ENCODE measurements at regions not wholly inside any gene's neighbourhood (a gene's known extent, or its start where the extent isn't known, plus 50 kb on each side); places are given as distances from the start of the nearest gene placed in this dataset.
A peak's percentile ranks its signal among the peaks of the same experiment; 100 is the strongest.

- Mint-ChIP-seq H3K27me3 (no peaks in the 10 kb centered on the region), H3K4me3 (no peak overlapping the region), H3K36me3 (ENCODE audit: low read depth) (peaks cover 58% of the 10 kb centered on the region), H3K27ac (peak overlapping the region; percentile 50), H3K4me1 (ENCODE audit: low read depth) (peaks cover 81% of the 10 kb centered on the region), H3K9me3 (no peaks in the 10 kb centered on the region)
- DNase-seq = no peak
- Histone ChIP-seq H3K4me1 (ENCODE audit: insufficient read depth, low read length) (peaks cover 28% of the 10 kb centered on the region), H3K4me3 (ENCODE audit: low read length) (no peak overlapping the region), H3K27me3 (ENCODE audit: control insufficient read depth in 1 of 2, insufficient read depth in 2 of 2, low read length in 2 of 2) (no peaks in the 10 kb centered on the region), H3K27ac (ENCODE audit: low read depth in 1 of 2, low read length in 2 of 2) (no peak overlapping the region), H3K36me3 (ENCODE audit: insufficient read depth, low read length) (peaks cover 46% of the 10 kb centered on the region), H3K9me3 (ENCODE audit: control insufficient read depth in 1 of 2, insufficient read depth in 1 of 2, low read length in 2 of 2) (no peaks in the 10 kb centered on the region)
- ChIA-PET POLR2A (interaction anchor here (0.6 to 1.2 kb wide), 2 partner anchors 45 to 190 kb away, joined by 3 read pairs; no protein-coding TSS in a partner anchor), CTCF (interaction anchor here (0.7 kb wide), 1 partner anchor 13 kb away, joined by 3 read pairs; no protein-coding TSS in a partner anchor)
- intact Hi-C loops (cut with DNase I, micrococcal nuclease) = loop anchor here in 1 of 2 experiments (5.0 kb wide), 2 partner anchors 47 to 192 kb away; partner anchors contain the start of gene KLF12
- no peak for TF ChIP-seq CTCF (IDR thresholded peaks at IDR 0.05)
- no peak for ATAC-seq (ENCODE audit: poor library complexity)
Observed at GRCh38 chr13:73940098-73940497, 194.1 kb downstream of the KLF12 start.

GRCh38 chr13:73939603-73940002 is 194.6 kb downstream of the KLF12 start:
- no peaks in the 10 kb centered on the region for H3K9me3 ChIP-seq (ENCODE audit: control insufficient read depth in 1 of 2, insufficient read depth in 1 of 2, low read length in 2 of 2)
- ChIA-PET POLR2A (interaction anchor here (0.5 to 1.2 kb wide), 3 partner anchors 46 to 333 kb away, joined by 3 read pairs; no protein-coding TSS in a partner anchor), CTCF (no interaction called here)
- H3K36me3 Mint-ChIP-seq (ENCODE audit: low read depth) = peaks cover 58% of the 10 kb centered on the region
- peaks cover 26% of the 10 kb centered on the region for H3K4me1 ChIP-seq (ENCODE audit: insufficient read depth, low read length)
- intact Hi-C loops (cut with DNase I, micrococcal nuclease) = loop anchor here in 1 of 2 experiments (5.0 kb wide), 2 partner anchors 48 to 193 kb away; partner anchors contain the start of gene KLF12
- H3K36me3 ChIP-seq (ENCODE audit: insufficient read depth, low read length) = peaks cover 46% of the 10 kb centered on the region
- ATAC-seq (ENCODE audit: poor library complexity) (no peak), DNase-seq (peak in 1 of 14 experiments; percentile 9)
- H3K27ac ChIP-seq (ENCODE audit: low read depth in 1 of 2, low read length in 2 of 2) = no peak overlapping the region
- H3K4me3 Mint-ChIP-seq = no peak overlapping the region
- TF ChIP-seq CTCF (IDR thresholded peaks at IDR 0.05) = no peak
- H3K9me3 Mint-ChIP-seq = no peaks in the 10 kb centered on the region
- peak overlapping the region; percentile 50 for H3K27ac Mint-ChIP-seq
- H3K27me3 ChIP-seq (ENCODE audit: control insufficient read depth in 1 of 2, insufficient read depth in 2 of 2, low read length in 2 of 2) = no peaks in the 10 kb centered on the region
- H3K27me3 Mint-ChIP-seq = no peaks in the 10 kb centered on the region
- no peak overlapping the region for H3K4me3 ChIP-seq (ENCODE audit: low read length)
- H3K4me1 Mint-ChIP-seq (ENCODE audit: low read depth) = peaks cover 77% of the 10 kb centered on the region

GRCh38 chr13:73939071-73939380 is 195.2 kb downstream of the KLF12 start:
- Mint-ChIP-seq H3K4me1 (ENCODE audit: low read depth) (peaks cover 77% of the 10 kb centered on the region), H3K4me3 (no peak overlapping the region), H3K27me3 (no peaks in the 10 kb centered on the region), H3K27ac (no peak overlapping the region), H3K9me3 (no peaks in the 10 kb centered on the region), H3K36me3 (ENCODE audit: low read depth) (peaks cover 62% of the 10 kb centered on the region)
- CTCF ChIA-PET = no interaction called here
- no peak for DNase-seq
- H3K9me3 ChIP-seq (ENCODE audit: control insufficient read depth in 1 of 2, insufficient read depth in 1 of 2, low read length in 2 of 2) = no peaks in the 10 kb centered on the region
- no peak overlapping the region for H3K27ac ChIP-seq (ENCODE audit: low read depth in 1 of 2, low read length in 2 of 2)
- no peak for TF ChIP-seq CTCF (IDR thresholded peaks at IDR 0.05)
- no peak overlapping the region for H3K4me3 ChIP-seq (ENCODE audit: low read length)
- H3K27me3 ChIP-seq (ENCODE audit: control insufficient read depth in 1 of 2, insufficient read depth in 2 of 2, low read length in 2 of 2) = no peaks in the 10 kb centered on the region
- no peak for ATAC-seq (ENCODE audit: poor library complexity)
- intact Hi-C loops (cut with DNase I, micrococcal nuclease) = no loop called here
- H3K4me1 ChIP-seq (ENCODE audit: insufficient read depth, low read length) = peaks cover 26% of the 10 kb centered on the region
- POLR2A ChIA-PET = interaction anchor here (0.5 to 0.9 kb wide), 4 partner anchors 55 to 334 kb away, joined by 3 to 4 read pairs (median 3); no protein-coding TSS in a partner anchor
- peaks cover 46% of the 10 kb centered on the region for H3K36me3 ChIP-seq (ENCODE audit: insufficient read depth, low read length)
